ENCODE measurements at regions not wholly inside any gene's neighbourhood (a gene's known extent, or its start where the extent isn't known, plus 50 kb on each side); places are given as distances from the start of the nearest gene placed in this dataset.

GRCh38 chrX:20487227-20487626 lies 220.5 kb upstream of the RPS6KA3 start:
- Histone ChIP-seq H2AFZ (ENCODE audit: low read depth, low read length) (no peak overlapping the region), H3K9ac (ENCODE audit: insufficient read depth in 1 of 2, low read depth in 2 of 2, low read length in 2 of 2) (no peak overlapping the region), H3K27ac (ENCODE audit: extremely low read depth, low read depth, low read length) (no peak overlapping the region), H3K36me3 (ENCODE audit: control insufficient read depth, insufficient read depth, low read length) (no peaks in the 10 kb centered on the region), H3K79me2 (ENCODE audit: control insufficient read depth, insufficient read depth, low read length) (no peaks in the 10 kb centered on the region), H3K9me3 (replicated peaks; ENCODE audit: control insufficient read depth, insufficient read depth, low read depth, low read length) (no peaks in the 10 kb centered on the region), H3K9me1 (ENCODE audit: control insufficient read depth, insufficient read depth, low read length) (no peaks in the 10 kb centered on the region), H4K20me1 (replicated peaks; ENCODE audit: control insufficient read depth, insufficient read depth, low read length) (no peaks in the 10 kb centered on the region), H3K4me2 (ENCODE audit: insufficient read depth, low read length) (no peak overlapping the region), H3K27me3 (ENCODE audit: control insufficient read depth in 2 of 2, insufficient read depth in 2 of 2, low read length in 2 of 2) (no peaks in the 10 kb centered on the region), H3K4me3 (no peak overlapping the region), H3K4me1 (replicated peaks in 1 of 2; ENCODE audit: control insufficient read depth in 2 of 2, insufficient read depth in 2 of 2, low read length in 2 of 2) (no peaks in the 10 kb centered on the region)
- FAIRE-seq (no peak), ATAC-seq (no peak), DNase-seq (ENCODE audit: extremely low read depth in 1 of 4, low spot score in 3 of 4) (no peak)
- WGBS (ENCODE audit: insufficient coverage, low coverage, missing lambda C conversion rate), result 0% methylated on average over 1 of the region's 1 CpG
- intact Hi-C loops (cut with micrococcal nuclease) (no loop called here), in situ Hi-C loops (cut with MboI) (no loop called here)
- POLR2A ChIA-PET, result no interaction called here
- CTCF ChIA-PET (ENCODE audit: low intra/inter-chr PET ratio), result no interaction called here
- BruUV-seq (replicated peaks), result no TSS peak
- peak; percentile 18; the same call in 1 of the 2 replicates for TF ChIP-seq ATF3 (IDR thresholded peaks at IDR 0.05)
- TF ChIP-seq ATF3 (CRISPR knock-in tag; conservative IDR thresholded peaks at IDR 0.05), result no peak
- no peak for TF ChIP-seq MTA2 (IDR thresholded peaks at IDR 0.05; ENCODE audit: low read depth)

- no peaks in the 10 kb centered on the region for H3K27me3 ChIP-seq (ENCODE audit: control insufficient read depth in 2 of 2, insufficient read depth in 2 of 2, low read length in 2 of 2)
- in situ Hi-C loops (cut with MboI) (no loop called here), intact Hi-C loops (cut with micrococcal nuclease) (no loop called here)
- no peaks in the 10 kb centered on the region for H3K9me3 ChIP-seq (replicated peaks; ENCODE audit: control insufficient read depth, insufficient read depth, low read depth, low read length)
- H3K4me1 ChIP-seq (replicated peaks in 1 of 2; ENCODE audit: control insufficient read depth in 2 of 2, insufficient read depth in 2 of 2, low read length in 2 of 2), result no peaks in the 10 kb centered on the region
- H3K4me3 ChIP-seq, result no peak overlapping the region
- ChIA-PET POLR2A (interaction anchor here (0.6 kb wide), 1 partner anchor 1624 kb away, joined by 3 read pairs; no protein-coding TSS in a partner anchor), CTCF (ENCODE audit: low intra/inter-chr PET ratio) (no interaction called here)
- H3K4me2 ChIP-seq (ENCODE audit: insufficient read depth, low read length), result no peak overlapping the region
- no peaks in the 10 kb centered on the region for H4K20me1 ChIP-seq (replicated peaks; ENCODE audit: control insufficient read depth, insufficient read depth, low read length)
- H2AFZ ChIP-seq (ENCODE audit: low read depth, low read length), result no peak overlapping the region
- DNase-seq (ENCODE audit: extremely low read depth in 1 of 4, low spot score in 3 of 4) (no peak), ATAC-seq (no peak), FAIRE-seq (no peak)
- no peaks in the 10 kb centered on the region for H3K9me1 ChIP-seq (ENCODE audit: control insufficient read depth, insufficient read depth, low read length)
- no peaks in the 10 kb centered on the region for H3K36me3 ChIP-seq (ENCODE audit: control insufficient read depth, insufficient read depth, low read length)
- TF ChIP-seq HOXB6 (CRISPR knock-in tag; IDR thresholded peaks at IDR 0.05; ENCODE audit: borderline replicate concordance) (no peak), ZNF197 (CRISPR knock-in tag; IDR thresholded peaks at IDR 0.05; ENCODE audit: low read depth) (no peak), PURB (CRISPR knock-in tag; IDR thresholded peaks at IDR 0.05; ENCODE audit: low read depth) (no peak), ZNF696 (CRISPR knock-in tag; conservative IDR thresholded peaks at IDR 0.05) (no peak), MNT (conservative IDR thresholded peaks at IDR 0.05) (no peak), HNRNPLL (IDR thresholded peaks at IDR 0.05; ENCODE audit: low read depth, low read length, poor library complexity, severe bottlenecking) (no peak), MEF2D (tag; conservative IDR thresholded peaks at IDR 0.05; ENCODE audit: low read depth) (no peak), TCF7 (IDR thresholded peaks at IDR 0.05; ENCODE audit: borderline replicate concordance) (no peak), SIN3A (IDR thresholded peaks at IDR 0.05; ENCODE audit: borderline replicate concordance in 2 of 2, control insufficient read depth in 1 of 2, low read depth in 2 of 2, low read length in 2 of 2) (no peak), ZNF282 (CRISPR knock-in tag; IDR thresholded peaks at IDR 0.05) (no peak), ZNF76 (CRISPR knock-in tag; IDR thresholded peaks at IDR 0.05; ENCODE audit: borderline replicate concordance) (no peak)
- H3K27ac ChIP-seq (ENCODE audit: extremely low read depth, low read depth, low read length), result no peak overlapping the region
- no peak overlapping the region for H3K9ac ChIP-seq (ENCODE audit: insufficient read depth in 1 of 2, low read depth in 2 of 2, low read length in 2 of 2)
- no peaks in the 10 kb centered on the region for H3K79me2 ChIP-seq (ENCODE audit: control insufficient read depth, insufficient read depth, low read length)
- WGBS (ENCODE audit: insufficient coverage, low coverage, missing lambda C conversion rate), result 0% methylated on average over 2 of the region's 2 CpGs
- no TSS peak for BruUV-seq (replicated peaks)
These were observed 214.9 kb upstream of the RPS6KA3 start for GRCh38 chrX:20481632-20482031.

All from K562 (cell line).